ENCODE measurements at regions not wholly inside any gene's neighbourhood (a gene's known extent, or its start where the extent isn't known, plus 50 kb on each side); places are given as distances from the start of the nearest gene placed in this dataset.
"Not testable (repeated sequence)": the region's sequence is repeated elsewhere in the genome, so short reads cannot be mapped to it uniquely, and the experiment has no call there.

- no peak for TF ChIP-seq CTCF (IDR thresholded peaks at IDR 0.05; ENCODE audit: low read depth, low read length, missing control alignments)
- Histone ChIP-seq H3K27me3 (replicated peaks) (no peaks in the 10 kb centered on the region), H3K36me3 (replicated peaks) (no peaks in the 10 kb centered on the region), H3K4me3 (ENCODE audit: low read depth, low read length) (no peak overlapping the region), H3K27ac (no peak overlapping the region)
- DNase-seq, result no peak
- in situ Hi-C loops (cut with HindIII; ENCODE audit: low pct_ligation_motif_present, low sequenced_read_pairs), result no loop called here
These were observed 664.2 kb downstream of the QKI start for GRCh38 chr6:164078532-164079274.

GRCh38 chr6:164076818-164077532, 662.5 kb downstream of the QKI start:
- DNase-seq; H3K27me3 ChIP-seq (replicated peaks); H3K4me3 ChIP-seq (ENCODE audit: low read depth, low read length); in situ Hi-C loops (cut with HindIII; ENCODE audit: low pct_ligation_motif_present, low sequenced_read_pairs); H3K36me3 ChIP-seq (replicated peaks); H3K27ac ChIP-seq: not testable (repeated sequence)

- in situ Hi-C loops (cut with HindIII; ENCODE audit: low pct_ligation_motif_present, low sequenced_read_pairs), result no loop called here
- no peak overlapping the region for H3K27ac ChIP-seq
These were observed 661.6 kb downstream of the QKI start for GRCh38 chr6:164075981-164076615.

GRCh38 chr6:164072240-164072666, 657.7 kb downstream of the QKI start:
- TF ChIP-seq CTCF (IDR thresholded peaks at IDR 0.05; ENCODE audit: low read depth, low read length, missing control alignments), result no peak
- no peaks in the 10 kb centered on the region for H3K27me3 ChIP-seq (replicated peaks)
- DNase-seq, result no peak
- no peak overlapping the region for H3K4me3 ChIP-seq (ENCODE audit: low read depth, low read length)
- no peak overlapping the region for H3K27ac ChIP-seq
- no peaks in the 10 kb centered on the region for H3K36me3 ChIP-seq (replicated peaks)
- in situ Hi-C loops (cut with HindIII; ENCODE audit: low pct_ligation_motif_present, low sequenced_read_pairs), result no loop called here

More at GRCh38 chr6:164075981-164076615, 661.6 kb downstream of the QKI start:
- Histone ChIP-seq H3K27me3 (replicated peaks) (no peaks in the 10 kb centered on the region), H3K36me3 (replicated peaks) (no peaks in the 10 kb centered on the region), H3K4me3 (ENCODE audit: low read depth, low read length) (no peak overlapping the region)
- TF ChIP-seq CTCF (IDR thresholded peaks at IDR 0.05; ENCODE audit: low read depth, low read length, missing control alignments), result no peak
- no peak for DNase-seq

- no peaks in the 10 kb centered on the region for H3K36me3 ChIP-seq (replicated peaks)
- no peak overlapping the region for H3K27ac ChIP-seq
- in situ Hi-C loops (cut with HindIII; ENCODE audit: low pct_ligation_motif_present, low sequenced_read_pairs), result no loop called here
- no peaks in the 10 kb centered on the region for H3K27me3 ChIP-seq (replicated peaks)
- peak; percentile 23 for DNase-seq
- TF ChIP-seq CTCF (IDR thresholded peaks at IDR 0.05; ENCODE audit: low read depth, low read length, missing control alignments), result no peak
- no peak overlapping the region for H3K4me3 ChIP-seq (ENCODE audit: low read depth, low read length)
These were observed 655.0 kb downstream of the QKI start for GRCh38 chr6:164069350-164069990.

- in situ Hi-C loops (cut with HindIII; ENCODE audit: low pct_ligation_motif_present, low sequenced_read_pairs), result no loop called here
- no peaks in the 10 kb centered on the region for H3K27me3 ChIP-seq (replicated peaks)
These were observed 654.0 kb downstream of the QKI start for GRCh38 chr6:164068527-164068926.

More at GRCh38 chr6:164068527-164068926, 654.0 kb downstream of the QKI start:
- DNase-seq, result no peak
- TF ChIP-seq CTCF (IDR thresholded peaks at IDR 0.05; ENCODE audit: low read depth, low read length, missing control alignments), result no peak
- Histone ChIP-seq H3K4me3 (ENCODE audit: low read depth, low read length) (no peak overlapping the region), H3K27ac (no peak overlapping the region), H3K36me3 (replicated peaks) (no peaks in the 10 kb centered on the region)

Measured in brain microvascular endothelial cell (primary cell).